Astrocyte of the spinal cord (primary cell): ENCODE measurements at regions not wholly inside any gene's neighbourhood (a gene's known extent, or its start where the extent isn't known, plus 50 kb on each side); places are given as distances from the start of the nearest gene placed in this dataset.

Experiments used
- DNase-seq: peaks from one replicate; pipeline ENCODE4 v3.0.0; 2011; ENCODE audit warnings: low read depth, low spot score
- H3K4me3 ChIP-seq: 2 replicates; pipeline ENCODE4 v1.5.1; 2011; ENCODE audit warnings: low read depth, mild to moderate bottlenecking, low read length, moderate library complexity
- in situ Hi-C: cut with HindIII; loops from 2 replicates; pipeline ENCODE4 v1.10.0; 2017; ENCODE audit warnings: low sequenced_read_pairs
- TF ChIP-seq, protein P1 (sequence below): IDR thresholded peaks from 2 replicates; pipeline ENCODE4 v1.5.1; 2012; ENCODE audit warnings: low read depth, mild to moderate bottlenecking, low read length, inconsistent platforms

DNA sequence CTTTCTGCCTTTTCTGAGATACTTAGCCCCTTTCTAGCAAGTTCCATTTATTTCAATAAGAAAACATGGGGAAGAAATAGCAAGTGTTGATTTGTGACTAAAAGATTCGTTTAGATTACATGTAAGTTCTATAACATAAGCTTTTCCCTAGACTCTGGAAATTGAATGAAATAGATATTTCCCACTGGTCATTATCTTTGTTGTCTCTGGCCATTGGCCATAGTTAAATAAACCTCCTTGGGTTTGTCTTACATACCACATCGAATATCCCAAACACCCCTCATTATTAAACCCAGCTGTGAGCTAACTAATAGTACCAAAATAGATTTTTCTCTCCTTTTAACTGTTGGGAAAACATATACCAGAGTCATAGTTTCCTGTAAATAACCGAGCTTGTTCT, 534.8 kb downstream of the IQCM start:
- in situ Hi-C loops: no loop called here
- no peak overlapping the region for H3K4me3 ChIP-seq
- TF ChIP-seq, protein P1, sequence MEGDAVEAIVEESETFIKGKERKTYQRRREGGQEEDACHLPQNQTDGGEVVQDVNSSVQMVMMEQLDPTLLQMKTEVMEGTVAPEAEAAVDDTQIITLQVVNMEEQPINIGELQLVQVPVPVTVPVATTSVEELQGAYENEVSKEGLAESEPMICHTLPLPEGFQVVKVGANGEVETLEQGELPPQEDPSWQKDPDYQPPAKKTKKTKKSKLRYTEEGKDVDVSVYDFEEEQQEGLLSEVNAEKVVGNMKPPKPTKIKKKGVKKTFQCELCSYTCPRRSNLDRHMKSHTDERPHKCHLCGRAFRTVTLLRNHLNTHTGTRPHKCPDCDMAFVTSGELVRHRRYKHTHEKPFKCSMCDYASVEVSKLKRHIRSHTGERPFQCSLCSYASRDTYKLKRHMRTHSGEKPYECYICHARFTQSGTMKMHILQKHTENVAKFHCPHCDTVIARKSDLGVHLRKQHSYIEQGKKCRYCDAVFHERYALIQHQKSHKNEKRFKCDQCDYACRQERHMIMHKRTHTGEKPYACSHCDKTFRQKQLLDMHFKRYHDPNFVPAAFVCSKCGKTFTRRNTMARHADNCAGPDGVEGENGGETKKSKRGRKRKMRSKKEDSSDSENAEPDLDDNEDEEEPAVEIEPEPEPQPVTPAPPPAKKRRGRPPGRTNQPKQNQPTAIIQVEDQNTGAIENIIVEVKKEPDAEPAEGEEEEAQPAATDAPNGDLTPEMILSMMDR: no peak
- DNase-seq: peak; percentile 15

DNA sequence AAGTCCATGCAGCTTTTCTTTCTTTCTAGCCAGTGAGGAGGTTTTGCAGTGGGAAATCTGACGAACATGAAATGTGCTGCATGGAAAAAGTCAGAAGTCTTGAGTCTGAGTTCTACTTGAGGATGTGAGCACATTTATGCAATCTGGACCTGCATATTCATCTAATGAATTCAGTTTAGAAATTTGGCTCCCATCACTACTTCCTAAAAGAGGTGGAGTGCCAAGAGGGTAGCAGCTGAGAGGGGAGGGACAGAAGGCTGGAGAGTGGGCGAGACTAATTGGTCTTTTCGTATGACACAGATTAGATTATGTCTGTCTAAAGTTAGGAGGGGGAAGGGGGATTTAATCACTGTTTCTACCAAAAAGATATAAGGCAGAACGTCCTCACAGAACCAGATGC, 535.9 kb downstream of the IQCM start:
- TF ChIP-seq, protein P1: no peak
- in situ Hi-C loops: no loop called here
- no peak for DNase-seq
- no peak overlapping the region for H3K4me3 ChIP-seq

DNA sequence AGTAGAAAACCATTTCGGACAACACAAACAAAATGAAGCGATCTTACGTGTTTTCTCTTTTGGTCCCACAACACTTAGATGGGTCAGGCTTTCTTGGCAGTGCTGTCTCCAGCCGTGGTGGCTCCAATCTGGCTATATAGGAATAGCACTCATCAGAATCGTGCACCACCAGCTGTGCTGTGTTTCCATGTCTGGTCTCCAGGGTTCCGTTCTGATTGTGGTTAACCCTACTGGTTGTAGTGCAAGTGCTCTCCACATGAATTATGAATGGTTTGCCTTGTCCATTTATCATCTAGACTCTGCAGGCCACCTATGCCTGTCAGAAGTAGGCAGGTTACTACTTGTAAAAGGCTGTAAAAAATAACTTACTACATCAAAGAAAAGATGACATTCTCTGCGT, 536.3 kb downstream of the IQCM start:
- TF ChIP-seq, protein P1: no peak
- in situ Hi-C loops: no loop called here
- H3K4me3 ChIP-seq: no peak overlapping the region
- DNase-seq: no peak

DNA sequence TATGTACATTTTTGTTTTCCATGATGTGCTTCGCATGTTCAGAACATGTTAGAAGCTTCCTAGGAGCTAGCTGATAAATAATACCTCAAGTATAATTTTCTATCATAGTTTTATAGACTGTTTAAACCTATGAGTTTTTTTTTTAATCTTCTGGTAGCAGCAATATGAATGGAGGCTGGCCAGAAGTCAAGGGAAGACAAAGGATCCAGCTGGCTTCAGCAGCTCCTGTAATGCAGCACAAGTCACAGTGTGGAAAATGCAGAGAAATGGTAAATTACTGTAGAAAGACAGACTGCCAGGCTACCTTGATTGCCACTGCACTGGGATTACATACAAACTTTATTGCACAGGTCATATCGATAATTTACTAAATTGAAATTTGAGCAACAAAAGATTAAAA, 537.9 kb downstream of the IQCM start:
- TF ChIP-seq, protein P1: no peak

DNA sequence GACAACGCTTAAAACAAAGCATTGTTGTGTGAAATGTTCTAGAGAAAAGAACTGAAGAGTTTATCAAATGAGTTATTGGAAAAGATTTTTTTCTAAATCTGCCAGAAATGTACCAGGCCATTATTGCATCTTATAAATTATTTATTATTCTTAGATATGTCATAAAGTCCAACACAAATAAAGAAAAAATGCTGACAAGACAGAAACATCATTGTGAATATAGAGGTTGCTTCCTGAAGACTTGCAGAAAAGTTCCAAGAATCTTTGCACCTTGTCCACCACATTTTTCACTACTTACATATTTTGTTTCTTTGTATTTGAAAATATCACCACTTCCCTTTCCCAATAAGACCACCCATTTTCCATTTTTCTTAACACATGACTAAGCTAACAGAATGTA, 545.8 kb downstream of the IQCM start:
- TF ChIP-seq, protein P1: no peak
- in situ Hi-C loops: no loop called here
- no peak for DNase-seq
- H3K4me3 ChIP-seq: no peak overlapping the region

More for the DNA sequence above, 537.9 kb downstream of the IQCM start:
- no peak for DNase-seq
- in situ Hi-C loops: no loop called here
- H3K4me3 ChIP-seq: no peak overlapping the region

DNA sequence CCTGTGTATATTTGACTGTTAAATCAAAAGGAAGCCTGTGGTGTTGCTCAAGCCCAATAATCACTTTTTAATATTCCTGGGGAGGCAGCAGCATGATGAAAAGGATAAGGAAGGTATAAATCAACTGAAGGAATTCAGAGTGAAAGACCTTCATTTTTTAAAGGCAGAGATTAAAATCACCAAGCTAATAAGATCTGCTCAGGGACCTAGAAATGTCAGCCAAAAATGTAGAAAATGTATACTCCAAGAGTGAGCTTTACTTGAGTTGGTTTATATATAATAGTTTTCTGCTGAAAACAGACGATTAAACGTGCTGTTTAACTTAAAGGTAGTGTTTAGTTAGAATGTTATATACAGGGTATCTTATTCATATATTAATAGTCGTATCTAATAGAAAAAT, 549.3 kb downstream of the IQCM start:
- DNase-seq: no peak
- TF ChIP-seq, protein P1: no peak
- in situ Hi-C loops: no loop called here
- H3K4me3 ChIP-seq: no peak overlapping the region

DNA sequence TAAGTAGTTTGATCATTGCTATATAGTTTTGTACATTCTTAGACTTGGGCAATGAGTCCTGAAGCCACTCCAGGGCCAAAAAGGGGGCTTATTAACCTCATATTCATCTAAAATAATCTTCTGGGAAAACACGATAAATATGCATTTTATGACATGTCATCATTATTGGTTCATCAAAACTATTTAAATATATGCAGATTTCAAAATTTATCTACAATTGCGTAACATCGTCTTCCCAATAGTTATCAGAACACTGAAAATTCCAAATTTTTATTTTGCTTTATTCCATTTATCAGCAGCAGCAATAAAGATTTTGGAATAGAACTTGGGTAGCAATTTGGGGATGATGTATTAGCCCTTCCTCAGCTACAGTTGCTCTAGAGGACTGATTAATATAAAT, 550.0 kb downstream of the IQCM start:
- H3K4me3 ChIP-seq: no peak overlapping the region
- DNase-seq: no peak
- TF ChIP-seq, protein P1: no peak
- in situ Hi-C loops: no loop called here
